ENCODE measurements at regions not wholly inside any gene's neighbourhood (a gene's known extent, or its start where the extent isn't known, plus 50 kb on each side); places are given as distances from the start of the nearest gene placed in this dataset.
"Not testable (repeated sequence)": the region's sequence is repeated elsewhere in the genome, so short reads cannot be mapped to it uniquely, and the experiment has no call there.

DNA sequence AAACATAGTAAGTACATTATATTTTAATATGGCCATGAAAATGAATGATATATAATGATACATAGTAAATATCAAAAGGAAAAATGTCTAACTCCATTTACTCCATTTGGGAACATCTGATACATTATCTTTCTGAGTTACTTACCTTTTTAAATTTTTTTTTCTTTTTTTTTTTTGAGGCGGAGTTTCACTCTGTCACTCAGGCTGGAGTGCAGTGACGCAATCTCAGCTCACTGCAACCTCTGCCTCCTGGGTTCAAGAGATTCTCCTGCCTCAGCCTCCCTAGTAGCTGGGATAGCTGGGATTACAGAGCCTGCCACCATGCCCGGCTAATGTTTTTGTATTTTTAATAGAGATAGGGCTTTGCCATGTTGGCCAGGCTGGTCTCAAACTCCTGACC, 972.5 kb downstream of the TRAM1L1 start:
- TF ChIP-seq POLR2A, EP300 (IDR thresholded peaks at IDR 0.05): not testable (repeated sequence)
- TF ChIP-seq, protein P1, sequence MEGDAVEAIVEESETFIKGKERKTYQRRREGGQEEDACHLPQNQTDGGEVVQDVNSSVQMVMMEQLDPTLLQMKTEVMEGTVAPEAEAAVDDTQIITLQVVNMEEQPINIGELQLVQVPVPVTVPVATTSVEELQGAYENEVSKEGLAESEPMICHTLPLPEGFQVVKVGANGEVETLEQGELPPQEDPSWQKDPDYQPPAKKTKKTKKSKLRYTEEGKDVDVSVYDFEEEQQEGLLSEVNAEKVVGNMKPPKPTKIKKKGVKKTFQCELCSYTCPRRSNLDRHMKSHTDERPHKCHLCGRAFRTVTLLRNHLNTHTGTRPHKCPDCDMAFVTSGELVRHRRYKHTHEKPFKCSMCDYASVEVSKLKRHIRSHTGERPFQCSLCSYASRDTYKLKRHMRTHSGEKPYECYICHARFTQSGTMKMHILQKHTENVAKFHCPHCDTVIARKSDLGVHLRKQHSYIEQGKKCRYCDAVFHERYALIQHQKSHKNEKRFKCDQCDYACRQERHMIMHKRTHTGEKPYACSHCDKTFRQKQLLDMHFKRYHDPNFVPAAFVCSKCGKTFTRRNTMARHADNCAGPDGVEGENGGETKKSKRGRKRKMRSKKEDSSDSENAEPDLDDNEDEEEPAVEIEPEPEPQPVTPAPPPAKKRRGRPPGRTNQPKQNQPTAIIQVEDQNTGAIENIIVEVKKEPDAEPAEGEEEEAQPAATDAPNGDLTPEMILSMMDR (IDR thresholded peaks at IDR 0.05), result not testable (repeated sequence)

Measured in tibial nerve (tissue), 4 donors.